ENCODE measurements at regions not wholly inside any gene's neighbourhood (a gene's known extent, or its start where the extent isn't known, plus 50 kb on each side); places are given as distances from the start of the nearest gene placed in this dataset.
A peak's percentile ranks its signal among the peaks of the same experiment; 100 is the strongest.

DNA sequence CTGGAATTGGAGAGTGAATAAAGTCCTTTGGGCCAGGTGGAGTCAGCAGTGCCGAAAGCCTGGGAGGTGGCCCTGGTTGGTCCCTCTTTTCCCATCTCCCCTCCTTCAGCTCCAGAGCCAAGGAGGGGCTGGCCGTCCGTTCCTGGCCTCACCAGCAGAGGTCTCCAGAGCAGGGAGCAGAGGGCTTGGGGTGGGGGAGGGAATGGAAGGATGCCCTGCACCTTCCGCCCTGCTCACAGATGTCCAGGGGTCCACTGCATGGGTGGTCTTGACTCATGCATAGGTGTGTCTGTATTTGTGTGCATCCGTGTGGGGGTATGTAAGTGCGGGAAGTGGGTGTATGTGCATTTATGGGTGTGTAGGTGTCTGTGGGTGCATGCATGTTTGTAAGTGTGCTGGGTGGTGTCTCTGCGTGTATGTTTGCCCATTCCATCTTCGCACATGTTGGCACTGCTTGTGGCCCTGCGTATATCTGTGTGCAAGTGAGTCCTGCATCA is 201.8 kb downstream of the ZFP36L2 start:
- CTCF ChIA-PET: interaction anchor here (0.7 to 1.2 kb wide), 13 partner anchors 8 to 792 kb away, joined by 3 to 8 read pairs (median 3); partner anchors contain the start of gene ZFP36L2

More for the DNA sequence above, 201.8 kb downstream of the ZFP36L2 start:
- Histone ChIP-seq H3K9me3 (ENCODE audit: control insufficient read depth in 1 of 2, insufficient read depth in 1 of 2, low read depth in 1 of 2, low read length in 2 of 2) (peaks cover 0 to 11% of the 10 kb centered on the region in 2 experiments; a peak in 3 of 4 replicates), H2AFZ (ENCODE audit: low read depth, low read length, poor library complexity, severe bottlenecking) (no peak overlapping the region), H4K20me1 (ENCODE audit: insufficient read depth) (no peaks in the 10 kb centered on the region), H3K79me2 (ENCODE audit: insufficient read depth, low read length) (no peaks in the 10 kb centered on the region), H3K9ac (ENCODE audit: low read length) (no peak overlapping the region), H3K27ac (ENCODE audit: low read depth, low read length) (no peak overlapping the region), H3K4me3 (replicated peaks in 1 of 2; ENCODE audit: low read depth in 1 of 2, low read length in 2 of 2) (no peak overlapping the region), H3K4me1 (ENCODE audit: control insufficient read depth in 1 of 2, insufficient read depth in 2 of 2, low read length in 2 of 2) (no peaks in the 10 kb centered on the region), H3K4me2 (ENCODE audit: low read length) (no peak overlapping the region), H3K9me2 (ENCODE audit: insufficient read depth) (no peaks in the 10 kb centered on the region), H3K36me3 (ENCODE audit: control insufficient read depth in 1 of 2, insufficient read depth in 2 of 2, low read length in 2 of 2) (no peaks in the 10 kb centered on the region), H3K27me3 (ENCODE audit: insufficient read depth, low read length) (0 out of 2 replicates have a peak, but pooled peaks cover 2% of the 10 kb centered on the region)
- TF ChIP-seq ZFX (IDR thresholded peaks at IDR 0.05) (no peak), EZH2 (IDR thresholded peaks at IDR 0.05) (no peak), RAD21 (IDR thresholded peaks at IDR 0.05; ENCODE audit: low read depth) (peak; percentile 90), CTCF (IDR thresholded peaks at IDR 0.05 in 2 of 3, conservative IDR thresholded peaks at IDR 0.05 in 1 of 3; ENCODE audit: borderline replicate concordance in 1 of 3, insufficient read depth in 1 of 3, low read depth in 2 of 3, low read length in 2 of 3) (peak; percentile 75 to 84 (median 81)), CBX3 (IDR thresholded peaks at IDR 0.05; ENCODE audit: low read depth) (peak; percentile 48; the same call in 1 of the 2 replicates)
- RAD21 ChIA-PET (ENCODE audit: low non-redundant PET in 1 of 2, low total read pairs in 2 of 2, uncharacterized antibody in 2 of 2, unreplicated experiment in 2 of 2): interaction anchor here (0.6 to 0.7 kb wide), 4 partner anchors 87 to 460 kb away, joined by 3 to 7 read pairs (median 4); partner anchors contain the start of gene ZFP36L2 (in 1 of the 2)
- ATAC-seq (peak; percentile 96), DNase-seq (ENCODE audit: low read depth, low spot score) (peak; percentile 12)
- intact Hi-C loops (cut with micrococcal nuclease): loop anchor here (5.0 kb wide), 1 partner anchor 203 kb away; the partner anchor contains the start of gene ZFP36L2
- POLR2A ChIA-PET: interaction anchor here (0.8 kb wide), 1 partner anchor 202 kb away, joined by 3 read pairs; the partner anchor contains the start of gene ZFP36L2
- no TSS peak for BruUV-seq (replicated peaks)
